SK-N-SH treated with all-trans-retinoic acid at 6 μM for 48 hours (cell line): ENCODE measurements at regions not wholly inside any gene's neighbourhood (a gene's known extent, or its start where the extent isn't known, plus 50 kb on each side); places are given as distances from the start of the nearest gene placed in this dataset.

Experiments
- PPARA ChIP-seq: fragments of 250-450 bp; sonication (Bioruptor Pico); IDR thresholded peaks from 2 replicates; pipeline ENCODE4 v1.5.0; 2020; ENCODE audit warnings: mild to moderate bottlenecking, borderline replicate concordance
- RARB ChIP-seq: fragments of 250-450 bp; sonication (Bioruptor Pico); IDR thresholded peaks from 2 replicates; pipeline ENCODE4 v1.8.0; 2021; ENCODE audit warnings: mild to moderate bottlenecking, moderate library complexity

- TF ChIP-seq PPARA (CRISPR knock-in tag) (no peak), RARB (CRISPR knock-in tag) (no peak)
Measured at GRCh38 chr16:27706156-27706865, 156.4 kb downstream of the KATNIP start.
